A549 (cell line): ENCODE measurements at regions not wholly inside any gene's neighbourhood (a gene's known extent, or its start where the extent isn't known, plus 50 kb on each side); places are given as distances from the start of the nearest gene placed in this dataset.

Experiments
- ATAC-seq, 2 experiments: fragments of 200-7000 bp in 1 of 2; fragments of >200 bp in 1 of 2; cut with Nextera tagmentation in 1 of 2; cut with Tn5 transposase in 1 of 2; 3 replicates each; pipeline versions ENCODE4 v1.8.0 to v1.9.1; 2018 to 2020; ENCODE audit warnings: mild to moderate bottlenecking in 1 of 2, moderate library complexity in 1 of 2
- CTCF ChIA-PET: fragments of 300-600 bp; sonication (Branson Sonifier 250); formaldehyde crosslinking; extraction: SDS; loops from one replicate; lab custom pipeline; 2021; ENCODE audit warnings: antibody characterized with exemption, inconsistent platforms; lab: Yijun Ruan, JAX
- POLR2A ChIA-PET: fragments of 350-600 bp; formaldehyde crosslinking; extraction: SDS; loops from one replicate; lab custom pipeline; 2021; ENCODE audit warnings: antibody characterized with exemption, inconsistent platforms; lab: Yijun Ruan, JAX
- DNase-seq, 2 experiments: peaks; one replicate each; pipeline versions ENCODE4 v3.0.0 to v3.0.0-alpha.2; 2011 to 2016; ENCODE audit warnings: low read depth in 1 of 2, low spot score in 1 of 2
- FAIRE-seq: peaks from 2 replicates; lab custom pipeline; 2011; peaks lifted over from hg19 to GRCh38; lab: Jason Lieb, UNC
- H3K27ac ChIP-seq, 2 experiments: fragments of >200 bp; sonication (Bioruptor Twin); formaldehyde crosslinking; 3 replicates each; pipeline ENCODE4 v1.5.1; 2016 to 2017
- H3K4me1 ChIP-seq: fragments of >200 bp; sonication (Bioruptor Twin); formaldehyde crosslinking; 3 replicates; pipeline ENCODE4 v1.6.1; 2016
- H3K4me2 ChIP-seq: fragments of >200 bp; sonication (Bioruptor Twin); formaldehyde crosslinking; 3 replicates; pipeline ENCODE4 v1.6.1; 2016
- H3K4me3 ChIP-seq: fragments of >200 bp; sonication (Bioruptor Twin); formaldehyde crosslinking; 3 replicates; pipeline ENCODE4 v1.5.1; 2016
- H3K9me3 ChIP-seq: fragments of >200 bp; sonication (Bioruptor Twin); formaldehyde crosslinking; 3 replicates; pipeline ENCODE4 v1.6.1; 2016
- BHLHE40 ChIP-seq: IDR thresholded peaks from 2 replicates; pipeline ENCODE4 v1.6.1; 2012; ENCODE audit warnings: low read depth, low read length, inconsistent platforms
- CBX8 ChIP-seq: fragments of 200-600 bp; sonication (generic); IDR thresholded peaks from 2 replicates; pipeline ENCODE4 v1.6.1; 2016
- CEBPB ChIP-seq, 2 experiments: fragments of >200 bp in 1 of 2; sonication (Bioruptor Twin) in 1 of 2; formaldehyde crosslinking in 1 of 2; IDR thresholded peaks; 2 replicates each; pipeline ENCODE4 v1.6.1; 2012 to 2016
- CHD4 ChIP-seq: fragments of 200-600 bp; sonication (generic); IDR thresholded peaks from 2 replicates; pipeline ENCODE4 v1.6.1; 2016; ENCODE audit warnings: antibody characterized with exemption, mild to moderate bottlenecking, borderline replicate concordance
- EHF ChIP-seq: fragments of 250-450 bp; sonication (Bioruptor Pico); IDR thresholded peaks from 2 replicates; pipeline ENCODE4 v1.5.0; 2020; ENCODE audit warnings: mild to moderate bottlenecking
- FOSB ChIP-seq: fragments of 250-450 bp; sonication (Bioruptor Pico); IDR thresholded peaks from 2 replicates; pipeline ENCODE4 v1.5.0; 2020; ENCODE audit warnings: mild to moderate bottlenecking, moderate library complexity
- FOSL2 ChIP-seq, 2 experiments: fragments of 450-650 bp in 1 of 2; fragments of >200 bp in 1 of 2; sonication (Bioruptor Twin) in 1 of 2; formaldehyde crosslinking; IDR thresholded peaks; 2 replicates each; pipeline versions ENCODE4 v1.5.0 to v1.6.1; 2016 to 2020; ENCODE audit warnings: mild to moderate bottlenecking in 1 of 2, moderate library complexity in 1 of 2
- GATA3 ChIP-seq: IDR thresholded peaks from 2 replicates; pipeline ENCODE4 v1.6.1; 2012; ENCODE audit warnings: borderline replicate concordance
- HMGXB4 ChIP-seq: fragments of 250-450 bp; sonication (Bioruptor Pico); IDR thresholded peaks from 2 replicates; pipeline ENCODE4 v1.5.0; 2021; ENCODE audit warnings: mild to moderate bottlenecking, moderate library complexity, borderline replicate concordance
- HOXA7 ChIP-seq: fragments of 250-450 bp; sonication (Bioruptor Pico); IDR thresholded peaks from 2 replicates; pipeline ENCODE4 v1.5.0; 2020; ENCODE audit warnings: mild to moderate bottlenecking, moderate library complexity
- HOXB5 ChIP-seq: fragments of 250-450 bp; sonication (Bioruptor Pico); IDR thresholded peaks from 2 replicates; pipeline ENCODE4 v1.5.0; 2020; ENCODE audit warnings: mild to moderate bottlenecking, moderate library complexity
- JUNB ChIP-seq: fragments of >200 bp; sonication (Bioruptor Twin); formaldehyde crosslinking; IDR thresholded peaks from 2 replicates; pipeline ENCODE4 v1.6.1; 2016
- KDM1A ChIP-seq: fragments of 200-600 bp; sonication (generic); IDR thresholded peaks from 2 replicates; pipeline ENCODE4 v1.6.1; 2016; ENCODE audit warnings: low read depth, mild to moderate bottlenecking
- MAFK ChIP-seq: fragments of 450-650 bp; IDR thresholded peaks from 2 replicates; pipeline ENCODE4 v1.6.1; 2014; ENCODE audit not compliant: partially characterized antibody
- NFE2L2 ChIP-seq: fragments of 150-350 bp; conservative IDR thresholded peaks from 2 replicates; pipeline ENCODE4 v1.6.1; 2014; ENCODE audit warnings: low read length
- NR3C1 ChIP-seq: fragments of >200 bp; sonication (Bioruptor Twin); formaldehyde crosslinking; IDR thresholded peaks from 3 replicates; pipeline ENCODE4 v1.6.1; 2017
- POLR2A ChIP-seq: IDR thresholded peaks from 2 replicates; pipeline ENCODE4 v1.6.1; 2012; ENCODE audit warnings: mild to moderate bottlenecking, low read length
- RNF2 ChIP-seq: fragments of 200-600 bp; sonication (generic); IDR thresholded peaks from 2 replicates; pipeline ENCODE4 v1.6.1; 2016; ENCODE audit warnings: low read depth, mild to moderate bottlenecking, antibody characterized with exemption, moderate library complexity, borderline replicate concordance
- SMC3 ChIP-seq: fragments of >200 bp; sonication (Bioruptor Twin); formaldehyde crosslinking; IDR thresholded peaks from 3 replicates; pipeline ENCODE4 v1.6.1; 2018; ENCODE audit warnings: inconsistent platforms
- SREBF2 ChIP-seq: fragments of 450-650 bp; IDR thresholded peaks from 2 replicates; pipeline ENCODE4 v1.6.1; 2014; ENCODE audit warnings: mild to moderate bottlenecking, moderate library complexity
- ZC3H11A ChIP-seq: fragments of 450-650 bp; IDR thresholded peaks from 2 replicates; pipeline ENCODE4 v1.6.1; 2014; ENCODE audit warnings: antibody characterized with exemption, mild to moderate bottlenecking
- ZNF302 ChIP-seq: fragments of 250-450 bp; sonication (Bioruptor Pico); IDR thresholded peaks from 2 replicates; pipeline ENCODE4 v1.9.0; 2021; ENCODE audit warnings: inconsistent platforms, mild to moderate bottlenecking, moderate library complexity
- WGBS: methylation state at CpG from one replicate; pipeline ENCODE4 v1.1.6; 2017; ENCODE audit errors: missing lambda C conversion rate; 5-methylcytosine and 5-hydroxymethylcytosine counted together
- TF ChIP-seq, protein P1 (sequence below): fragments of >200 bp; sonication (Bioruptor Twin); formaldehyde crosslinking; IDR thresholded peaks from 3 replicates; pipeline ENCODE4 v1.5.1; 2016
- TF ChIP-seq, protein P2 (sequence below): fragments of >200 bp; sonication (Bioruptor Twin); formaldehyde crosslinking; IDR thresholded peaks from 3 replicates; pipeline ENCODE4 v1.6.1; 2016

DNA sequence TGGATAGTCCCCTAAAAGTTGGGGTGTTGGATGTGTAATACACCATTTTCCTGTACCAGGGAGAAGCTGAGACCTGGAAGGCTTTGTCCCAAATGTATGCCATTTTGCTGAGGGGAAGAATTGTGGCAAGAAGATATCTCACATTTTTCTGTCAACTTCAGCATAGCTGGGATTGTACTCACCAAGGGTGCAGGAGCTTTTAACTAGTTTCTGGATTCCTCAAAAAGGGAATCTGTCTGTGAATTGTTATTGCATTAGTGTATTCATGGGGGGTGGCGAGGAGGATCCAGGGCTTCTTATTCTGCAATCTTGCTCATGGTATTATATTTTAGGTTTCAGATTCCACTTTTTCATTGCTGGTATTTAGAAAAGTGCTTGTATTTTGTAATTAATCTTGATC is 208.2 kb upstream of the MYOCD start:
- POLR2A ChIA-PET = interaction anchor here (0.5 kb wide), 1 partner anchor 336 kb away, joined by 9 read pairs; no protein-coding TSS in a partner anchor
- Histone ChIP-seq H3K4me2 (no peak overlapping the region), H3K4me3 (no peak overlapping the region), H3K9me3 (peaks cover 14% of the 10 kb centered on the region), H3K4me1 (no peaks in the 10 kb centered on the region), H3K27ac (no peak overlapping the region)
- no peak for ATAC-seq
- CTCF ChIA-PET = interaction anchor here (1.4 kb wide), 1 partner anchor 11 kb away, joined by 4 read pairs; no protein-coding TSS in a partner anchor
- FAIRE-seq = no peak
- no peak for DNase-seq
- 57% methylated on average over 1 of the region's 1 CpG for WGBS
- TF ChIP-seq FOSL2 (IDR thresholded peaks at IDR 0.05) (no peak), FOSL2 (CRISPR knock-in tag; IDR thresholded peaks at IDR 0.05) (no peak), SMC3 (no peak), EHF (CRISPR knock-in tag) (no peak), ZC3H11A (no peak), JUNB (no peak), FOSB (no peak), BHLHE40 (no peak), HOXA7 (CRISPR knock-in tag) (no peak), NR3C1 (no peak)
- TF ChIP-seq, protein P1, sequence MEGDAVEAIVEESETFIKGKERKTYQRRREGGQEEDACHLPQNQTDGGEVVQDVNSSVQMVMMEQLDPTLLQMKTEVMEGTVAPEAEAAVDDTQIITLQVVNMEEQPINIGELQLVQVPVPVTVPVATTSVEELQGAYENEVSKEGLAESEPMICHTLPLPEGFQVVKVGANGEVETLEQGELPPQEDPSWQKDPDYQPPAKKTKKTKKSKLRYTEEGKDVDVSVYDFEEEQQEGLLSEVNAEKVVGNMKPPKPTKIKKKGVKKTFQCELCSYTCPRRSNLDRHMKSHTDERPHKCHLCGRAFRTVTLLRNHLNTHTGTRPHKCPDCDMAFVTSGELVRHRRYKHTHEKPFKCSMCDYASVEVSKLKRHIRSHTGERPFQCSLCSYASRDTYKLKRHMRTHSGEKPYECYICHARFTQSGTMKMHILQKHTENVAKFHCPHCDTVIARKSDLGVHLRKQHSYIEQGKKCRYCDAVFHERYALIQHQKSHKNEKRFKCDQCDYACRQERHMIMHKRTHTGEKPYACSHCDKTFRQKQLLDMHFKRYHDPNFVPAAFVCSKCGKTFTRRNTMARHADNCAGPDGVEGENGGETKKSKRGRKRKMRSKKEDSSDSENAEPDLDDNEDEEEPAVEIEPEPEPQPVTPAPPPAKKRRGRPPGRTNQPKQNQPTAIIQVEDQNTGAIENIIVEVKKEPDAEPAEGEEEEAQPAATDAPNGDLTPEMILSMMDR = no peak
- TF ChIP-seq, all 56 proteins: peak for 0

- no peak for TF ChIP-seq HOXB5 (CRISPR knock-in tag)
- no peak for TF ChIP-seq RNF2
- TF ChIP-seq GATA3 = no peak
- TF ChIP-seq SREBF2 = no peak
- no peak for TF ChIP-seq CBX8
- TF ChIP-seq HMGXB4 (CRISPR knock-in tag) = no peak
- no peak for TF ChIP-seq NFE2L2
- TF ChIP-seq POLR2A = no peak
- no peak for TF ChIP-seq ZNF302 (CRISPR knock-in tag)
- no peak for TF ChIP-seq KDM1A
- no peak for TF ChIP-seq ZC3H11A
- TF ChIP-seq, protein P1 = no peak
- TF ChIP-seq JUNB = no peak
- TF ChIP-seq, protein P2, sequence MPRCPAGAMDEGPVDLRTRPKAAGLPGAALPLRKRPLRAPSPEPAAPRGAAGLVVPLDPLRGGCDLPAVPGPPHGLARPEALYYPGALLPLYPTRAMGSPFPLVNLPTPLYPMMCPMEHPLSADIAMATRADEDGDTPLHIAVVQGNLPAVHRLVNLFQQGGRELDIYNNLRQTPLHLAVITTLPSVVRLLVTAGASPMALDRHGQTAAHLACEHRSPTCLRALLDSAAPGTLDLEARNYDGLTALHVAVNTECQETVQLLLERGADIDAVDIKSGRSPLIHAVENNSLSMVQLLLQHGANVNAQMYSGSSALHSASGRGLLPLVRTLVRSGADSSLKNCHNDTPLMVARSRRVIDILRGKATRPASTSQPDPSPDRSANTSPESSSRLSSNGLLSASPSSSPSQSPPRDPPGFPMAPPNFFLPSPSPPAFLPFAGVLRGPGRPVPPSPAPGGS = no peak
- TF ChIP-seq CHD4 = no peak
- TF ChIP-seq CEBPB (IDR thresholded peaks at IDR 0.05) = no peak
- TF ChIP-seq MAFK = no peak
- Histone ChIP-seq H3K4me3 (no peak overlapping the region), H3K9me3 (peaks cover 14% of the 10 kb centered on the region), H3K4me2 (no peak overlapping the region), H3K4me1 (no peaks in the 10 kb centered on the region), H3K27ac (no peak overlapping the region)
- DNase-seq = no peak
- POLR2A ChIA-PET = no interaction called here
- CTCF ChIA-PET = no interaction called here
- no peak for FAIRE-seq
- ATAC-seq = no peak
Measured at GRCh38 chr17:12459736-12460135, 206.0 kb upstream of the MYOCD start.
